Psoas muscle (tissue), 7 donors: ENCODE measurements at regions not wholly inside any gene's neighbourhood (a gene's known extent, or its start where the extent isn't known, plus 50 kb on each side); places are given as distances from the start of the nearest gene placed in this dataset.

ENCODE experiments used
- ATAC-seq, 4 donors: fragments of 200-7000 bp; cut with Tn5 transposase; one replicate each; pipeline ENCODE4 v1.9.1; 2020; ENCODE audit warnings: moderate library complexity in 3 of 4, mild to moderate bottlenecking in 2 of 4
- DNase-seq, 2 donors: peaks; one replicate each; pipeline ENCODE4 v3.0.0-alpha.2; 2020
- H3K27ac ChIP-seq: fragments of 200-600 bp; one replicate; pipeline ENCODE4 v1.8.0; 2022
- H3K27me3 ChIP-seq, 3 donors: fragments of 200-600 bp in 1 of 3; one replicate each; pipeline versions ENCODE4 v1.6.1 to v1.8.0; 2013 to 2022; ENCODE audit warnings: low read length in 2 of 3, mild to moderate bottlenecking in 2 of 3, moderate library complexity in 1 of 3; ENCODE audit not compliant: insufficient read depth in 3 of 3
- H3K36me3 ChIP-seq, 2 donors: fragments of 200-600 bp in 1 of 2; one replicate each; pipeline versions ENCODE4 v1.6.1 to v1.8.0; 2013 to 2022; ENCODE audit warnings: low read depth in 1 of 2, mild to moderate bottlenecking in 1 of 2, moderate library complexity in 1 of 2; ENCODE audit not compliant: insufficient read depth in 1 of 2
- H3K4me1 ChIP-seq: fragments of 200-600 bp; one replicate; pipeline ENCODE4 v1.8.0; 2022
- H3K4me3 ChIP-seq: fragments of 200-600 bp; one replicate; pipeline ENCODE4 v1.8.0; 2022; ENCODE audit warnings: mild to moderate bottlenecking
- H3K9me3 ChIP-seq: fragments of 200-600 bp; one replicate; pipeline ENCODE4 v1.8.0; 2022
- WGBS, 3 donors: extraction: QIAGEN DNeasy Blood & Tissue Kit; methylation state at CpG; one replicate each; pipeline versions ENCODE4 v1.1.6 to v1.1.7; 2013; 5-methylcytosine and 5-hydroxymethylcytosine counted together
- intact Hi-C, 2 donors: fragments of 100-400 bp; cut with DNase I; formaldehyde crosslinking; loops; one replicate each; pipeline versions ENCODE4 v1.11.0 to v1.14.2; 2022
- TF ChIP-seq, protein P1 (sequence below): fragments of 200-600 bp; IDR thresholded peaks from one replicate; pipeline ENCODE4 v1.8.0; 2022; ENCODE audit warnings: antibody characterized with exemption
- donor health status: healthy with polysubstance abuse.
- donor health status: DM: no; HTN: no; CAD: no; lungs with moderate emphysema.
- donor health status: Bipolar disorder and iron deficiency.
- donor health status: healthy.
- donor health status: DM: yes; HTN: yes; CAD: no.
- donor health status: DM: no; HTN: no; CAD: no.
- donor health status: DM: yes; HTN: yes; CAD: no.

DNA sequence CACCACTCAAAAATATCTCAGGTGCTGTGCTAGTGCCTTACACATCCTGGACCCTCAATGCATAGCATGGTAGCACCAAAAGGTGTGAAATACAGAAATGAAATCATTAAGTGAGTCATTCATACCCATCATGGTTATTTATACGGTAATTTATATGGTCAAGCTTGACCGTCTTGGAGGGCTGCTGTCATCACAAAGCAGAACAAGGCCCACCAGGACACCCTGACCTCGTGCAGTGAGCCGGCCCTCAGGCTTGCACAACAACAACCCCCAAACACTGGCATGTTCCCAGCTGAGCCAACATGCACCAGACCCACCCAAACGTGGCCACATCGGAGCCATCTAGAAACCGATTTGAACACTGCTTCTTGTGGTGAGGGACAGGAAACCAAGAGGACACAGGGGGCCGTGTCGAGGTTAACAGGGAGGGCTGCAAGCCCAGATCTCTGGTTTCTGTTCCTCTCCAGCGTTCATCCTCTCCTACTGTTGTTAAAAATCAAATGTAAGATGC lies 378.5 kb upstream of the ID2 start:
- Histone ChIP-seq H3K36me3 (no peaks in the 10 kb centered on the region), H3K4me3 (no peak overlapping the region), H3K9me3 (no peaks in the 10 kb centered on the region), H3K27me3 (no peaks in the 10 kb centered on the region), H3K27ac (no peak overlapping the region), H3K4me1 (no peaks in the 10 kb centered on the region)
- WGBS, 3 donors, result 57 to 69% (median 62%) methylated on average over 10 of the region's 10 CpGs
- ATAC-seq, result peak in 2 of 4 donors; percentile 27 to 43
- TF ChIP-seq, protein P1, sequence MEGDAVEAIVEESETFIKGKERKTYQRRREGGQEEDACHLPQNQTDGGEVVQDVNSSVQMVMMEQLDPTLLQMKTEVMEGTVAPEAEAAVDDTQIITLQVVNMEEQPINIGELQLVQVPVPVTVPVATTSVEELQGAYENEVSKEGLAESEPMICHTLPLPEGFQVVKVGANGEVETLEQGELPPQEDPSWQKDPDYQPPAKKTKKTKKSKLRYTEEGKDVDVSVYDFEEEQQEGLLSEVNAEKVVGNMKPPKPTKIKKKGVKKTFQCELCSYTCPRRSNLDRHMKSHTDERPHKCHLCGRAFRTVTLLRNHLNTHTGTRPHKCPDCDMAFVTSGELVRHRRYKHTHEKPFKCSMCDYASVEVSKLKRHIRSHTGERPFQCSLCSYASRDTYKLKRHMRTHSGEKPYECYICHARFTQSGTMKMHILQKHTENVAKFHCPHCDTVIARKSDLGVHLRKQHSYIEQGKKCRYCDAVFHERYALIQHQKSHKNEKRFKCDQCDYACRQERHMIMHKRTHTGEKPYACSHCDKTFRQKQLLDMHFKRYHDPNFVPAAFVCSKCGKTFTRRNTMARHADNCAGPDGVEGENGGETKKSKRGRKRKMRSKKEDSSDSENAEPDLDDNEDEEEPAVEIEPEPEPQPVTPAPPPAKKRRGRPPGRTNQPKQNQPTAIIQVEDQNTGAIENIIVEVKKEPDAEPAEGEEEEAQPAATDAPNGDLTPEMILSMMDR, result no peak
- intact Hi-C loops, result no loop called here
- DNase-seq, result peak; percentile 64 to 73

DNA sequence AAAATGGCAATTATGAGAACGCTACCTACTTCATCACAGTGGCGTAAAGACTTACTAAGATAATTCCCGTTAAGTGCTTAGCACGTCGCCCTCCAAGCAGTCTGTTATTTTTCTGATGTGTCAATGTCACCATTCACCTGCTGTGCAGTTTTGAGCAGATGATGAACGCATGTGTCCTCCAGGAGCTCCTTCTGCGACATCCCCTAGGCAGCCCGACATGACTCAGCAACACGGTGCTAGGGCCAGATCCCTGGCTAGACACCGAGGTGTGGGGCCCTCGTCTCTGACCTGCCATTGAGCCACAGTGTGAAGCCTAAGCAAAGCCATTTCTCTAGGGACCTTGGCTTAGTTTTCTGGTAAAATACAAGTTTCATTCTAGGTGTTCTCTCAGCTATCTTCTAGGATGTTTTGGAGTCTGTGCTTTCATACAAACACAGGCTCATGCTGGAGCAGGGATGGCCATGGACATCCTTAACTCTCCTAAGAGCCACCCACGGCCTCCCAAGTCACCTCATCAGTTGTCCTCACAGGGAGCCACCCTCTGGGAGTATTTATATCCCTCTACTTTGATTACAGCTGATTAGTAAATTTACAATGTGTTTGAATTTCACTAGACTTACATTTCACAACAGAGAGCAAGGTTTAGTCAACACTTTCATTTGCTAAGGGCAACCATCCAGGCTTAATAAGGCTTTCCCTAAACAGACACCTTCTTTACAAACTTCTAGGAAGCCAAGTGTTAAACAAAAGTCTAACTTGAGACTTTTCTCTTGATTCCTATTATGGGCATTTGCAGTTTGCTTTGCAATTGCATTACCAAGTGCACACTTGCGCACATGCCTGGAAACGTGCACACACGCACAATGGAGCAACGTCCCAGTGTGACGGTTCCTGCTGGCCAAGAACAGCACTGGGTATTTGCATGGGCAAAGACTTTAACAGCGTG lies 376.8 kb upstream of the ID2 start:
- WGBS, 3 donors, result 85 to 90% (median 85%) methylated on average over 18 of the region's 18 CpGs
- Histone ChIP-seq H3K4me3 (no peak overlapping the region), H3K27me3 (no peaks in the 10 kb centered on the region), H3K9me3 (no peaks in the 10 kb centered on the region), H3K36me3 (no peaks in the 10 kb centered on the region), H3K4me1 (no peaks in the 10 kb centered on the region), H3K27ac (no peak overlapping the region)
- ATAC-seq (no peak), DNase-seq (no peak)
- TF ChIP-seq, protein P1, result no peak
- intact Hi-C loops, result no loop called here

DNA sequence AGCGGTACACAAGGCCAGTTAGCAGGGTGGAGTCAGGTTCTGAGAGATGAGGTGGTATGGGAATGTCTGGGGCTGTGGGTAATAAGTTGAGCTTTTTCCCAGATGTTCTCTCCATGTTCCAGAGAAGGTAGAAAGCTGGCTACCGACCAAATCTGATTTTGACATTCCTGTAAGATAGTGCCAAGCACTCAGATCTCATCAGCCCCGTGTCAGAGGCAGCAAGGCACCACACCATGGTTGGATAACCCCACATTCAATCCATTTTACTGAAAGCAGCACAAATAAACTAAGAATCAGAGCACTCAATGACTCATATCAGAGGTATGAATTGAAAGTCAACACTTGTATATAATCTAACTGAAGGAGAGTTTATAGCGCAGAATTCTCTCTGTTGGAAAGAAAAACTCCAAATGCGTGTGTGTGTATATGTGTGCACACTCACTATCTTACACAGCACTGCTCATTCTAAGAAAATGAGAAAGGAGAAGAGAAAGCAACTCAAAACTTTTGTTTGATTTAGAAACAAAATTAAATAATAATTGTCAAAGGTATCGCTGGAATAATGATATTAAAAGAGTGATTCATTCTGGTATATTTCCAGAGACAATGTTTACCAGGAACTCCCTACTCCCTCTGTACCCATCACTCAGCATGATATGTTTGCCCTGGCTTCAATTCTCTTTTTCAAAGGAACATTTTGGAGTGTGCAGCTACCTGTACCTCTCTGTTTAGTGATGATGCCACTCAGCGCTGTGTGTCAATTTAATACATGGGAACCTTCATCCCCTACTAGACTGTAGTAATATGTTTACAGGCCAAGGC lies 375.1 kb upstream of the ID2 start:
- H3K9me3 ChIP-seq, result no peaks in the 10 kb centered on the region
- no peaks in the 10 kb centered on the region for H3K4me1 ChIP-seq
- H3K4me3 ChIP-seq, result no peak overlapping the region
- intact Hi-C loops, result no loop called here
- H3K36me3 ChIP-seq, result no peaks in the 10 kb centered on the region
- 77 to 86% (median 77%) methylated on average over 7 of the region's 7 CpGs for WGBS, 3 donors
- TF ChIP-seq, protein P1, result no peak
- DNase-seq (no peak), ATAC-seq (no peak)
- H3K27ac ChIP-seq, result no peak overlapping the region
- no peaks in the 10 kb centered on the region for H3K27me3 ChIP-seq

GRCh38 chr2:8307606-8308180 lies 374.2 kb upstream of the ID2 start:
- no peak overlapping the region for H3K27ac ChIP-seq
- H3K36me3 ChIP-seq, result no peaks in the 10 kb centered on the region
- TF ChIP-seq, protein P1, result no peak
- no peak overlapping the region for H3K4me3 ChIP-seq
- no peak for DNase-seq
- no peaks in the 10 kb centered on the region for H3K27me3 ChIP-seq
- ATAC-seq, result no peak
- H3K9me3 ChIP-seq, result no peaks in the 10 kb centered on the region
- WGBS, 3 donors, result 79 to 97% (median 88%) methylated on average over 7 of the region's 7 CpGs
- no peaks in the 10 kb centered on the region for H3K4me1 ChIP-seq
- intact Hi-C loops, result no loop called here
